Astrocyte (in vitro differentiated cells and primary cell): ENCODE measurements at regions not wholly inside any gene's neighbourhood (a gene's known extent, or its start where the extent isn't known, plus 50 kb on each side); places are given as distances from the start of the nearest gene placed in this dataset.

Source experiments
- CTCF ChIP-seq: IDR thresholded peaks from 2 replicates; pipeline ENCODE4 v1.5.1; 2011; ENCODE audit warnings: low read depth, mild to moderate bottlenecking, inconsistent platforms, low read length, moderate library complexity; ENCODE audit not compliant: insufficient read depth
- EZH2 ChIP-seq: IDR thresholded peaks from 2 replicates; pipeline ENCODE4 v1.6.1; 2012; ENCODE audit warnings: mild to moderate bottlenecking, low read length, inconsistent platforms; ENCODE audit not compliant: insufficient read depth

DNA sequence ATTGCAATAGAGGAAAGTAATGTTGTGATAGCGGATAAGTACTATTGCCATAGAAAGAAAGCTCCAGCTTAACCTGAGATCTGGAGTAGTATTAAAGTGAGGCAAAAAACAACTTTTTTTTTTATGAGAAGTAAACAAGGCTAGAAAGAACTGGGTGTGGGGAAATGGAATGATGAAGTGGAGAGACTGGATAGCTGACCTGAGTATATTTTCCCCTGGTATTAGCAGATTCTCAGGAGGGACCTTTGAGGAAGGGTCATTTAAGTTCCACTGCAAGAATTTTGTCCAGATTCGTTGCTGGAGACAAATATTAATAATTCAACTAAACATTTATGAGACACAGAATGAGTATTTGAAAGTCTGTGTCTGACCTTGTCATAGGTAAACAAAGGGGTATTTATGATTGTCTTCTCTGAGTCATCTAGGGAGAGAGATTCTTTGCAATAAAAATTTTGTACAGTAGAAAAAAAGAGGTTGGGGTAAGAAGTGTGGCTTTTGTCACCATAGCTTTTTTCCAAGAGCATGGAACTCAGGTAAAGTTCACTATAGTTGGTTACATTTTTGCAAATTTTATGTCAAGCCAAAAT is 2095.9 kb downstream of the ARAP2 start:
- TF ChIP-seq CTCF (no peak), EZH2 (no peak)
